ENCODE measurements at regions not wholly inside any gene's neighbourhood (a gene's known extent, or its start where the extent isn't known, plus 50 kb on each side); places are given as distances from the start of the nearest gene placed in this dataset.

GRCh38 chr3:40608091-40608490 is 83.3 kb downstream of the ZNF621 start:
- no peaks in the 10 kb centered on the region for H3K4me1 ChIP-seq
- no peaks in the 10 kb centered on the region for H3K27me3 ChIP-seq (ENCODE audit: low read depth)
- TF ChIP-seq CTCF (IDR thresholded peaks at IDR 0.05) = no peak
- H3K27ac ChIP-seq = no peak overlapping the region
- H3K4me3 ChIP-seq = no peak overlapping the region
- H3K9me3 ChIP-seq = no peaks in the 10 kb centered on the region
- intact Hi-C loops (cut with DNase I) = no loop called here
- no peaks in the 10 kb centered on the region for H3K36me3 ChIP-seq
- ATAC-seq = no peak
- no peak for DNase-seq

- Histone ChIP-seq H3K27me3 (ENCODE audit: low read depth) (peaks cover 27% of the 10 kb centered on the region), H3K4me3 (no peak overlapping the region), H3K4me1 (peaks cover 10% of the 10 kb centered on the region), H3K9me3 (no peaks in the 10 kb centered on the region), H3K27ac (no peak overlapping the region), H3K36me3 (no peaks in the 10 kb centered on the region)
- ATAC-seq (no peak), DNase-seq (no peak)
- intact Hi-C loops (cut with DNase I) = no loop called here
- no peak for TF ChIP-seq CTCF (IDR thresholded peaks at IDR 0.05)
Measured at GRCh38 chr3:40613306-40613705, 88.5 kb downstream of the ZNF621 start.

GRCh38 chr3:40615110-40615915 is 90.6 kb downstream of the ZNF621 start:
- DNase-seq = no peak
- Histone ChIP-seq H3K4me3 (peak overlapping the region; percentile 23), H3K4me1 (peaks cover 10% of the 10 kb centered on the region), H3K36me3 (no peaks in the 10 kb centered on the region), H3K27ac (no peak overlapping the region), H3K9me3 (no peaks in the 10 kb centered on the region), H3K27me3 (ENCODE audit: low read depth) (peaks cover 27% of the 10 kb centered on the region)
- no peak for TF ChIP-seq CTCF (IDR thresholded peaks at IDR 0.05)
- intact Hi-C loops (cut with DNase I) = no loop called here
- no peak for ATAC-seq

- Histone ChIP-seq H3K36me3 (no peaks in the 10 kb centered on the region), H3K9me3 (no peaks in the 10 kb centered on the region), H3K4me1 (peaks cover 10% of the 10 kb centered on the region), H3K27ac (no peak overlapping the region), H3K27me3 (ENCODE audit: low read depth) (peaks cover 27% of the 10 kb centered on the region), H3K4me3 (no peak overlapping the region)
- intact Hi-C loops (cut with DNase I) = no loop called here
- DNase-seq (peak; percentile 46), ATAC-seq (peak; percentile 55 to 68)
- TF ChIP-seq CTCF (IDR thresholded peaks at IDR 0.05) = no peak
Measured at GRCh38 chr3:40615918-40616819, 91.4 kb downstream of the ZNF621 start.

GRCh38 chr3:40617084-40617483 is 92.3 kb downstream of the ZNF621 start:
- H3K9me3 ChIP-seq = no peaks in the 10 kb centered on the region

More at GRCh38 chr3:40617084-40617483, 92.3 kb downstream of the ZNF621 start:
- H3K27me3 ChIP-seq (ENCODE audit: low read depth) = peaks cover 27% of the 10 kb centered on the region
- H3K4me1 ChIP-seq = peaks cover 10% of the 10 kb centered on the region
- no peak for ATAC-seq
- H3K36me3 ChIP-seq = no peaks in the 10 kb centered on the region
- intact Hi-C loops (cut with DNase I) = no loop called here
- no peak overlapping the region for H3K4me3 ChIP-seq
- no peak for DNase-seq
- TF ChIP-seq CTCF (IDR thresholded peaks at IDR 0.05) = no peak
- H3K27ac ChIP-seq = no peak overlapping the region
